Uterus (tissue), 2 donors: ENCODE measurements at regions not wholly inside any gene's neighbourhood (a gene's known extent, or its start where the extent isn't known, plus 50 kb on each side); places are given as distances from the start of the nearest gene placed in this dataset.

Experiments
- POLR2A ChIP-seq, 2 donors: fragments of 450-650 bp; IDR thresholded peaks; one replicate each; pipeline ENCODE4 v1.6.1; 2016; ENCODE audit warnings: antibody characterized with exemption in 2 of 2, mild to moderate bottlenecking in 1 of 2, moderate library complexity in 1 of 2
- TF ChIP-seq, protein P1 (sequence below), 4 experiments: fragments of 200-600 bp in 2 of 4; fragments of 450-650 bp in 2 of 4; sonication (generic) in 2 of 4; IDR thresholded peaks; one replicate each; pipeline ENCODE4 v1.5.1; 2016 to 2019; ENCODE audit warnings: antibody characterized with exemption in 4 of 4, mild to moderate bottlenecking in 2 of 4, moderate library complexity in 1 of 4

DNA sequence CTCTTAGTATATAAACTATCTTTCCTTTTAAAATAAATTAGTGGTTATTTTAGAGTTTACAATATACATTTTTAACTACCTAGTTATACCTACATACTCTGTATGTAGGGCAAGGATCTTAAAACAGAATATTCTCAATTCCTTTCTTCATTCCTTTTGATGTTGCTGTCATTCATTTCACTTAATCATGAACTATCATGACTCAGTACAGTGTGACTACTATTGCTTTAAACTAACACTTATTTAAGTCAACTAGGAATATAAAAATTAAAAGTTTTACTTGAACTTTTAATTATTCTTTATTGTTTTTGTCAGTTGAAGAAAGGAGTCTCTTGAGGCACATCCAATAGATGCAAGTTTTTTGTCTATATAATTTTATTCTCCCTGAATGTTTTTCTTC lies 726.4 kb downstream of the BRINP3 start:
- no peak for TF ChIP-seq POLR2A (IDR thresholded peaks at IDR 0.05)
- TF ChIP-seq, protein P1, sequence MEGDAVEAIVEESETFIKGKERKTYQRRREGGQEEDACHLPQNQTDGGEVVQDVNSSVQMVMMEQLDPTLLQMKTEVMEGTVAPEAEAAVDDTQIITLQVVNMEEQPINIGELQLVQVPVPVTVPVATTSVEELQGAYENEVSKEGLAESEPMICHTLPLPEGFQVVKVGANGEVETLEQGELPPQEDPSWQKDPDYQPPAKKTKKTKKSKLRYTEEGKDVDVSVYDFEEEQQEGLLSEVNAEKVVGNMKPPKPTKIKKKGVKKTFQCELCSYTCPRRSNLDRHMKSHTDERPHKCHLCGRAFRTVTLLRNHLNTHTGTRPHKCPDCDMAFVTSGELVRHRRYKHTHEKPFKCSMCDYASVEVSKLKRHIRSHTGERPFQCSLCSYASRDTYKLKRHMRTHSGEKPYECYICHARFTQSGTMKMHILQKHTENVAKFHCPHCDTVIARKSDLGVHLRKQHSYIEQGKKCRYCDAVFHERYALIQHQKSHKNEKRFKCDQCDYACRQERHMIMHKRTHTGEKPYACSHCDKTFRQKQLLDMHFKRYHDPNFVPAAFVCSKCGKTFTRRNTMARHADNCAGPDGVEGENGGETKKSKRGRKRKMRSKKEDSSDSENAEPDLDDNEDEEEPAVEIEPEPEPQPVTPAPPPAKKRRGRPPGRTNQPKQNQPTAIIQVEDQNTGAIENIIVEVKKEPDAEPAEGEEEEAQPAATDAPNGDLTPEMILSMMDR (IDR thresholded peaks at IDR 0.05): no peak
